ENCODE measurements at regions not wholly inside any gene's neighbourhood (a gene's known extent, or its start where the extent isn't known, plus 50 kb on each side); places are given as distances from the start of the nearest gene placed in this dataset.

GRCh38 chr22:47286590-47286989, 524.1 kb downstream of the TBC1D22A start:
- TF ChIP-seq, protein P1, sequence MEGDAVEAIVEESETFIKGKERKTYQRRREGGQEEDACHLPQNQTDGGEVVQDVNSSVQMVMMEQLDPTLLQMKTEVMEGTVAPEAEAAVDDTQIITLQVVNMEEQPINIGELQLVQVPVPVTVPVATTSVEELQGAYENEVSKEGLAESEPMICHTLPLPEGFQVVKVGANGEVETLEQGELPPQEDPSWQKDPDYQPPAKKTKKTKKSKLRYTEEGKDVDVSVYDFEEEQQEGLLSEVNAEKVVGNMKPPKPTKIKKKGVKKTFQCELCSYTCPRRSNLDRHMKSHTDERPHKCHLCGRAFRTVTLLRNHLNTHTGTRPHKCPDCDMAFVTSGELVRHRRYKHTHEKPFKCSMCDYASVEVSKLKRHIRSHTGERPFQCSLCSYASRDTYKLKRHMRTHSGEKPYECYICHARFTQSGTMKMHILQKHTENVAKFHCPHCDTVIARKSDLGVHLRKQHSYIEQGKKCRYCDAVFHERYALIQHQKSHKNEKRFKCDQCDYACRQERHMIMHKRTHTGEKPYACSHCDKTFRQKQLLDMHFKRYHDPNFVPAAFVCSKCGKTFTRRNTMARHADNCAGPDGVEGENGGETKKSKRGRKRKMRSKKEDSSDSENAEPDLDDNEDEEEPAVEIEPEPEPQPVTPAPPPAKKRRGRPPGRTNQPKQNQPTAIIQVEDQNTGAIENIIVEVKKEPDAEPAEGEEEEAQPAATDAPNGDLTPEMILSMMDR (IDR thresholded peaks at IDR 0.05; ENCODE audit: insufficient read depth, low read length) = no peak
- TF ChIP-seq POLR2AphosphoS5 (IDR thresholded peaks at IDR 0.05; ENCODE audit: low read depth) = no peak

Measured in HL-60 (cell line).